ENCODE measurements at regions not wholly inside any gene's neighbourhood (a gene's known extent, or its start where the extent isn't known, plus 50 kb on each side); places are given as distances from the start of the nearest gene placed in this dataset.

DNA sequence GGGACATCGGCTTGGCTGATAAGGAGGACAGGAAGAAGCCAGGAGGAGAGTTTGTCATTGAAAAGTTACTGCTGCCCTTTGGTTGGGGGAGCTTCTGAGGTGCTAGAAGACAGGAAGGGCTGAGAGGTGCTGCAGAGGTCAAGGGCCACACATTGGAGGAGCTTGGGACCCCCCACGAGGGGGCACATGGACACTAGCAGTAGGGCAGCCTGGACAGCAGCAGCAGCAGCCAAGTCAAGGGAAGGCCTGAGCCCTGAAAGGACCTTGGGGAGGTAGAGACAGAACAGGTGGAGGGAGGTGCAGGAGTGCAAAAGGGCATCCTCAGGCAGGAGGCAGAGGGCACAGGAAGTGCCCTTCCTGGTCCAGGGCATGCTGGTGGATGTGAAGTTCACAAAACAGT, 439.7 kb upstream of the IGFBP3 start:
- TF ChIP-seq, protein P1, sequence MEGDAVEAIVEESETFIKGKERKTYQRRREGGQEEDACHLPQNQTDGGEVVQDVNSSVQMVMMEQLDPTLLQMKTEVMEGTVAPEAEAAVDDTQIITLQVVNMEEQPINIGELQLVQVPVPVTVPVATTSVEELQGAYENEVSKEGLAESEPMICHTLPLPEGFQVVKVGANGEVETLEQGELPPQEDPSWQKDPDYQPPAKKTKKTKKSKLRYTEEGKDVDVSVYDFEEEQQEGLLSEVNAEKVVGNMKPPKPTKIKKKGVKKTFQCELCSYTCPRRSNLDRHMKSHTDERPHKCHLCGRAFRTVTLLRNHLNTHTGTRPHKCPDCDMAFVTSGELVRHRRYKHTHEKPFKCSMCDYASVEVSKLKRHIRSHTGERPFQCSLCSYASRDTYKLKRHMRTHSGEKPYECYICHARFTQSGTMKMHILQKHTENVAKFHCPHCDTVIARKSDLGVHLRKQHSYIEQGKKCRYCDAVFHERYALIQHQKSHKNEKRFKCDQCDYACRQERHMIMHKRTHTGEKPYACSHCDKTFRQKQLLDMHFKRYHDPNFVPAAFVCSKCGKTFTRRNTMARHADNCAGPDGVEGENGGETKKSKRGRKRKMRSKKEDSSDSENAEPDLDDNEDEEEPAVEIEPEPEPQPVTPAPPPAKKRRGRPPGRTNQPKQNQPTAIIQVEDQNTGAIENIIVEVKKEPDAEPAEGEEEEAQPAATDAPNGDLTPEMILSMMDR (IDR thresholded peaks at IDR 0.05 in 4 of 5, conservative IDR thresholded peaks at IDR 0.05 in 1 of 5), result no peak
- TF ChIP-seq POLR2A (IDR thresholded peaks at IDR 0.05), result no peak
